SK-N-SH treated with all-trans-retinoic acid at 6 μM for 48 hours (cell line): ENCODE measurements at regions not wholly inside any gene's neighbourhood (a gene's known extent, or its start where the extent isn't known, plus 50 kb on each side); places are given as distances from the start of the nearest gene placed in this dataset.
"Not testable (repeated sequence)": the region's sequence is repeated elsewhere in the genome, so short reads cannot be mapped to it uniquely, and the experiment has no call there.

Experiments used
- ATAC-seq: fragments of 200-7000 bp; cut with Tn5 transposase; 3 replicates; pipeline ENCODE4 v1.9.1; 2020; ENCODE audit warnings: mild to moderate bottlenecking, moderate library complexity
- ARNTL ChIP-seq: fragments of 450-650 bp; formaldehyde crosslinking; IDR thresholded peaks from 2 replicates; pipeline ENCODE4 v1.5.0; 2020; ENCODE audit warnings: low read depth, mild to moderate bottlenecking, moderate library complexity, borderline replicate concordance
- BACH2 ChIP-seq: fragments of 250-450 bp; sonication (Bioruptor Pico); IDR thresholded peaks from 2 replicates; pipeline ENCODE4 v1.9.0; 2021; ENCODE audit warnings: mild to moderate bottlenecking, borderline replicate concordance
- CSDC2 ChIP-seq: fragments of 250-450 bp; sonication (Bioruptor Pico); IDR thresholded peaks from 2 replicates; pipeline ENCODE4 v1.5.0; 2020; ENCODE audit warnings: mild to moderate bottlenecking, moderate library complexity
- ESRRG ChIP-seq: fragments of 250-450 bp; sonication (Bioruptor Pico); IDR thresholded peaks from 2 replicates; pipeline ENCODE4 v1.6.1; 2021; ENCODE audit warnings: mild to moderate bottlenecking
- GLIS3 ChIP-seq: fragments of 250-450 bp; sonication (Bioruptor Pico); IDR thresholded peaks from 2 replicates; pipeline ENCODE4 v1.5.0; 2020; ENCODE audit warnings: mild to moderate bottlenecking, moderate library complexity
- ISL1 ChIP-seq: fragments of 250-450 bp; sonication (Bioruptor Pico); IDR thresholded peaks from 2 replicates; pipeline ENCODE4 v2.1.2; 2022; ENCODE audit warnings: mild to moderate bottlenecking, moderate library complexity
- OSR1 ChIP-seq: fragments of 250-450 bp; sonication (Bioruptor Pico); IDR thresholded peaks from 2 replicates; pipeline ENCODE4 v1.8.0; 2022; ENCODE audit warnings: moderate library complexity, mild to moderate bottlenecking, inconsistent platforms
- PPARA ChIP-seq: fragments of 250-450 bp; sonication (Bioruptor Pico); IDR thresholded peaks from 2 replicates; pipeline ENCODE4 v1.5.0; 2020; ENCODE audit warnings: mild to moderate bottlenecking, borderline replicate concordance
- RARB ChIP-seq: fragments of 250-450 bp; sonication (Bioruptor Pico); IDR thresholded peaks from 2 replicates; pipeline ENCODE4 v1.8.0; 2021; ENCODE audit warnings: mild to moderate bottlenecking, moderate library complexity
- SNAI2 ChIP-seq: fragments of 250-450 bp; sonication (Bioruptor Pico); IDR thresholded peaks from 2 replicates; pipeline ENCODE4 v1.5.0; 2020; ENCODE audit warnings: mild to moderate bottlenecking, moderate library complexity
- TCF4 ChIP-seq: fragments of 250-450 bp; sonication (Bioruptor Pico); IDR thresholded peaks from 2 replicates; pipeline ENCODE4 v1.8.0; 2021; ENCODE audit warnings: mild to moderate bottlenecking, moderate library complexity, borderline replicate concordance
- TOX ChIP-seq: fragments of 250-450 bp; sonication (Bioruptor Pico); IDR thresholded peaks from 2 replicates; pipeline ENCODE4 v1.8.0; 2021; ENCODE audit warnings: mild to moderate bottlenecking, moderate library complexity, borderline replicate concordance
- ZC3H10 ChIP-seq: fragments of 250-450 bp; sonication (Bioruptor Pico); IDR thresholded peaks from 2 replicates; pipeline ENCODE4 v1.5.1; 2021; ENCODE audit warnings: mild to moderate bottlenecking, moderate library complexity
- ZFP3 ChIP-seq: fragments of 250-450 bp; sonication (Bioruptor Pico); IDR thresholded peaks from 2 replicates; pipeline ENCODE4 v1.5.0; 2020; ENCODE audit warnings: mild to moderate bottlenecking, moderate library complexity
- ZFP30 ChIP-seq: fragments of 450-650 bp; formaldehyde crosslinking; IDR thresholded peaks from 2 replicates; pipeline ENCODE4 v1.5.0; 2022; ENCODE audit warnings: mild to moderate bottlenecking, moderate library complexity
- ZNF565 ChIP-seq: fragments of 450-650 bp; formaldehyde crosslinking; conservative IDR thresholded peaks from 2 replicates; pipeline ENCODE4 v1.5.0; 2020; ENCODE audit warnings: low read depth, mild to moderate bottlenecking, moderate library complexity
- ZNF70 ChIP-seq: fragments of 450-650 bp; formaldehyde crosslinking; IDR thresholded peaks from 2 replicates; pipeline ENCODE4 v1.5.0; 2020; ENCODE audit warnings: mild to moderate bottlenecking, moderate library complexity
- ZNF8 ChIP-seq: fragments of 450-650 bp; formaldehyde crosslinking; IDR thresholded peaks from 2 replicates; pipeline ENCODE4 v1.5.0; 2020; ENCODE audit warnings: mild to moderate bottlenecking, moderate library complexity
- TF ChIP-seq, protein P1 (sequence below): fragments of 250-450 bp; sonication (Bioruptor Pico); IDR thresholded peaks from 2 replicates; pipeline ENCODE4 v1.5.1; 2021; ENCODE audit warnings: mild to moderate bottlenecking, moderate library complexity
- TF ChIP-seq, protein P2 (sequence below): fragments of 250-450 bp; sonication (Bioruptor Pico); IDR thresholded peaks from 2 replicates; pipeline ENCODE4 v1.5.1; 2020; ENCODE audit warnings: low read depth, mild to moderate bottlenecking, moderate library complexity
- TF ChIP-seq, protein P3 (sequence below): fragments of 250-450 bp; sonication (Bioruptor Pico); IDR thresholded peaks from 2 replicates; pipeline ENCODE4 v1.8.0; 2020; ENCODE audit warnings: mild to moderate bottlenecking, moderate library complexity, borderline replicate concordance

DNA sequence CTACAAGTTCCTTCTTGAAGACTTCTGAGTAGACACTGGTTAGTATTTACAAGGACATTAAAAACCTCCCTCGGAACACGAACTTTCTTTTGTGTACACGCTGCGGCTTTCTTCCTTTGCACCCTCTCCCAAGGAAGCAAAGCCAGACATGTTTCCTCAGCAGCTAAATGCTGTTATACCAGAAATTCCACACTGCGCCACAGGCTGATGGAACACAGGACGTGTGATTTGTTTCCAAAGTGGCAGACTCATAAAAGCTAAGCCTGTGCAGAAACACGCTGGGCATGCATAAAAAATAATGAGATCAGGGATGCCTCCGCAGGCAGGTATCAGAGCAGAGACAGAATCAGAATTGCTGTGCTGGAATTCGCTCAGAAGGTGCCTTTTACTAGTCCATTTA, 73.0 kb upstream of the RGPD5 start:
- TF ChIP-seq TOX (CRISPR knock-in tag) (no peak), ZNF565 (no peak), ARNTL (no peak), ZFP30 (CRISPR knock-in tag) (no peak), ZNF8 (CRISPR knock-in tag) (no peak), TCF4 (no peak), BACH2 (CRISPR knock-in tag) (no peak), ZC3H10 (CRISPR knock-in tag) (no peak), SNAI2 (CRISPR knock-in tag) (no peak)
- TF ChIP-seq, protein P1, sequence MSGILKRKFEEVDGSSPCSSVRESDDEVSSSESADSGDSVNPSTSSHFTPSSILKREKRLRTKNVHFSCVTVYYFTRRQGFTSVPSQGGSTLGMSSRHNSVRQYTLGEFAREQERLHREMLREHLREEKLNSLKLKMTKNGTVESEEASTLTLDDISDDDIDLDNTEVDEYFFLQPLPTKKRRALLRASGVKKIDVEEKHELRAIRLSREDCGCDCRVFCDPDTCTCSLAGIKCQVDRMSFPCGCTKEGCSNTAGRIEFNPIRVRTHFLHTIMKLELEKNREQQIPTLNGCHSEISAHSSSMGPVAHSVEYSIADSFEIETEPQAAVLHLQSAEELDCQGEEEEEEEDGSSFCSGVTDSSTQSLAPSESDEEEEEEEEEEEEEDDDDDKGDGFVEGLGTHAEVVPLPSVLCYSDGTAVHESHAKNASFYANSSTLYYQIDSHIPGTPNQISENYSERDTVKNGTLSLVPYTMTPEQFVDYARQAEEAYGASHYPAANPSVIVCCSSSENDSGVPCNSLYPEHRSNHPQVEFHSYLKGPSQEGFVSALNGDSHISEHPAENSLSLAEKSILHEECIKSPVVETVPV (CRISPR knock-in tag) = no peak
- TF ChIP-seq, all 23 proteins: peak for 0
- ATAC-seq = no peak

DNA sequence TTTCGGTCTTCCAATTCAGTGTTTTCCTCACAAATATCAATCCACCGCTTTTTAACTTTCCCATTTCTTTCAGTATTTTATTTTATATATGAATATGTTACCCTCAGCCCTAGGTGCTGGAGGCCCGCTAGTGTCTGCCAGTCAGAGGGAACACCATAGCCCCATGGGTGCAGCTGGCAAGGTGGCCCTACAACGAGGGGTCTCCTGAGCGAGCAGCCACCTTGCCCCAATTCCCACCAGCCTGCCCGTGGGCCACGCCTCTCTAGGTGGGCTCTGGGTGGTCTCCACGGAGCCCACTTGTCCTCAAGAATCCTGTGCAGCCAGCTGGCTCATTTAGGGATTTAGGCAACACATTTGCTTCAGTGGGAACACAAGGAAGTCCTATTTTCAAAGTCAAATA, 72.5 kb upstream of the RGPD5 start:
- TF ChIP-seq ZFP3 (no peak), ZNF8 (CRISPR knock-in tag) (no peak), TOX (CRISPR knock-in tag) (no peak), SNAI2 (CRISPR knock-in tag) (no peak), PPARA (CRISPR knock-in tag) (no peak), TCF4 (no peak), ARNTL (no peak), GLIS3 (CRISPR knock-in tag) (no peak), ZFP30 (CRISPR knock-in tag) (no peak)
- TF ChIP-seq, protein P1 (CRISPR knock-in tag) = no peak
- TF ChIP-seq, all 23 proteins: peak for 0
- ATAC-seq = no peak

DNA sequence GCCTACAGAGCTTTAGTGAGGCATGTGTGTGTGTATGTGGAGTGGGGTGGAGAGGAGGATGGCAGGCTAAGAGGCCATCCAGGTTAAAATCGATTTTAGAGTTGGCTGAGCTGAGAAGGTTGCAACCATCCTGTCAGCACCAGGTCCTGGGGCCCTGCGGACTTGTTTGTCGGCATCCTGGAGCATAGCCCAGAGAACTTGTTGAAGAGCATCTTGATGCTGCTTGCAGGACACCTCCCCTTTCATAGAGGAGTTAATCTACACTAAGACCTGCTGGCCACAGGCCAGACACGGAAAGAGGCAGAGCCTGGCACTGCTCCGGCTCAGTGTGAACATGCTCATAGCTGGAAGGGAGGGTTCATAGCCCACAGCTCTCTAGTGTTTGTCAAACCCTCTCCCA, 72.1 kb upstream of the RGPD5 start:
- ATAC-seq = no peak
- no peak for TF ChIP-seq CSDC2
- TF ChIP-seq GLIS3 (CRISPR knock-in tag) = no peak
- no peak for TF ChIP-seq ZNF565
- TF ChIP-seq ZNF70 (CRISPR knock-in tag) = no peak
- TF ChIP-seq, protein P2, sequence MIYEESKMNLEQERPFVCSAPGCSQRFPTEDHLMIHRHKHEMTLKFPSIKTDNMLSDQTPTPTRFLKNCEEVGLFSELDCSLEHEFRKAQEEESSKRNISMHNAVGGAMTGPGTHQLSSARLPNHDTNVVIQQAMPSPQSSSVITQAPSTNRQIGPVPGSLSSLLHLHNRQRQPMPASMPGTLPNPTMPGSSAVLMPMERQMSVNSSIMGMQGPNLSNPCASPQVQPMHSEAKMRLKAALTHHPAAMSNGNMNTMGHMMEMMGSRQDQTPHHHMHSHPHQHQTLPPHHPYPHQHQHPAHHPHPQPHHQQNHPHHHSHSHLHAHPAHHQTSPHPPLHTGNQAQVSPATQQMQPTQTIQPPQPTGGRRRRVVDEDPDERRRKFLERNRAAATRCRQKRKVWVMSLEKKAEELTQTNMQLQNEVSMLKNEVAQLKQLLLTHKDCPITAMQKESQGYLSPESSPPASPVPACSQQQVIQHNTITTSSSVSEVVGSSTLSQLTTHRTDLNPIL = no peak
- TF ChIP-seq TOX (CRISPR knock-in tag) = no peak
- TF ChIP-seq ZC3H10 (CRISPR knock-in tag) = no peak

GRCh38 chr2:109722640-109723039, 71.5 kb upstream of the RGPD5 start:
- not testable (repeated sequence) for ATAC-seq

GRCh38 chr2:109723153-109723552, 71.0 kb upstream of the RGPD5 start:
- not testable (repeated sequence) for ATAC-seq

More at GRCh38 chr2:109722640-109723039, 71.5 kb upstream of the RGPD5 start:
- peak; percentile 53; the same call in 1 of the 2 replicates for TF ChIP-seq ZNF8 (CRISPR knock-in tag)

GRCh38 chr2:109724533-109725460, 69.3 kb upstream of the RGPD5 start:
- TF ChIP-seq ZNF565 (no peak), ZNF8 (CRISPR knock-in tag) (no peak), TOX (CRISPR knock-in tag) (no peak), SNAI2 (CRISPR knock-in tag) (no peak), GLIS3 (CRISPR knock-in tag) (no peak), PPARA (CRISPR knock-in tag) (no peak), TCF4 (no peak), ISL1 (CRISPR knock-in tag) (no peak), ZFP3 (no peak), RARB (CRISPR knock-in tag) (no peak), ESRRG (CRISPR knock-in tag) (no peak), ZFP30 (CRISPR knock-in tag) (no peak), ZNF70 (CRISPR knock-in tag) (no peak), ARNTL (no peak), OSR1 (CRISPR knock-in tag) (no peak)
- TF ChIP-seq, protein P3, sequence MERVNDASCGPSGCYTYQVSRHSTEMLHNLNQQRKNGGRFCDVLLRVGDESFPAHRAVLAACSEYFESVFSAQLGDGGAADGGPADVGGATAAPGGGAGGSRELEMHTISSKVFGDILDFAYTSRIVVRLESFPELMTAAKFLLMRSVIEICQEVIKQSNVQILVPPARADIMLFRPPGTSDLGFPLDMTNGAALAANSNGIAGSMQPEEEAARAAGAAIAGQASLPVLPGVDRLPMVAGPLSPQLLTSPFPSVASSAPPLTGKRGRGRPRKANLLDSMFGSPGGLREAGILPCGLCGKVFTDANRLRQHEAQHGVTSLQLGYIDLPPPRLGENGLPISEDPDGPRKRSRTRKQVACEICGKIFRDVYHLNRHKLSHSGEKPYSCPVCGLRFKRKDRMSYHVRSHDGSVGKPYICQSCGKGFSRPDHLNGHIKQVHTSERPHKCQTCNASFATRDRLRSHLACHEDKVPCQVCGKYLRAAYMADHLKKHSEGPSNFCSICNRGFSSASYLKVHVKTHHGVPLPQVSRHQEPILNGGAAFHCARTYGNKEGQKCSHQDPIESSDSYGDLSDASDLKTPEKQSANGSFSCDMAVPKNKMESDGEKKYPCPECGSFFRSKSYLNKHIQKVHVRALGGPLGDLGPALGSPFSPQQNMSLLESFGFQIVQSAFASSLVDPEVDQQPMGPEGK (CRISPR knock-in tag) = no peak
- TF ChIP-seq, protein P2 = no peak
- TF ChIP-seq, protein P1 (CRISPR knock-in tag) = no peak
- no peak for ATAC-seq
